Lung (tissue), 11 donors: ENCODE measurements at regions not wholly inside any gene's neighbourhood (a gene's known extent, or its start where the extent isn't known, plus 50 kb on each side); places are given as distances from the start of the nearest gene placed in this dataset.

ENCODE experiments used
- ATAC-seq: fragments of 200-7000 bp; cut with Tn5 transposase; one replicate; pipeline ENCODE4 v1.9.1; 2020; ENCODE audit warnings: moderate number of reproducible peaks; ENCODE audit not compliant: insufficient read depth, low FRiP score
- DNase-seq, 3 donors: peaks; one replicate each; pipeline ENCODE4 v3.0.0-alpha.2; 2013 to 2017
- H3K27ac ChIP-seq, 2 donors: one replicate each; pipeline ENCODE4 v1.5.1; 2013; ENCODE audit warnings: mild to moderate bottlenecking in 2 of 2, moderate library complexity in 2 of 2, control low read depth in 1 of 2, inconsistent platforms in 1 of 2, low read depth in 1 of 2, low read length in 1 of 2
- H3K27me3 ChIP-seq, 3 donors: one replicate each; pipeline ENCODE4 v1.5.1; 2013; ENCODE audit warnings: low read length in 2 of 3; ENCODE audit not compliant: control insufficient read depth in 3 of 3, insufficient read depth in 3 of 3
- H3K36me3 ChIP-seq, 4 donors: one replicate each; pipeline ENCODE4 v1.5.1; 2013; ENCODE audit warnings: low read length in 4 of 4, mild to moderate bottlenecking in 1 of 4, moderate library complexity in 1 of 4; ENCODE audit not compliant: control insufficient read depth in 4 of 4, insufficient read depth in 4 of 4
- H3K4me1 ChIP-seq, 5 donors: one replicate each; pipeline ENCODE4 v1.5.1; 2013; ENCODE audit warnings: low read length in 5 of 5, mild to moderate bottlenecking in 2 of 5, moderate library complexity in 1 of 5; ENCODE audit not compliant: control insufficient read depth in 5 of 5, insufficient read depth in 5 of 5
- H3K4me3 ChIP-seq: one replicate; pipeline ENCODE4 v1.5.1; 2013; ENCODE audit warnings: mild to moderate bottlenecking, control low read depth, moderate library complexity
- H3K9ac ChIP-seq, 2 donors: one replicate each; pipeline ENCODE4 v1.5.1; 2013; ENCODE audit warnings: low read length in 2 of 2, control low read depth in 1 of 2; ENCODE audit not compliant: insufficient read depth in 1 of 2
- H3K9me3 ChIP-seq, 4 donors: one replicate each; pipeline ENCODE4 v1.5.1; 2013; ENCODE audit warnings: low read length in 3 of 4, mild to moderate bottlenecking in 1 of 4, moderate library complexity in 1 of 4; ENCODE audit not compliant: control insufficient read depth in 4 of 4, insufficient read depth in 3 of 4
- CTCF ChIP-seq: IDR thresholded peaks from 2 replicates; pipeline ENCODE4 v1.5.1; 2012; ENCODE audit warnings: mild to moderate bottlenecking; ENCODE audit errors: control extremely low read depth, extremely low read depth
- WGBS, 2 donors: extraction: QIAGEN DNeasy Blood & Tissue Kit; methylation state at CpG; one replicate each; pipeline ENCODE4 v1.1.7; 2013; 5-methylcytosine and 5-hydroxymethylcytosine counted together
- donor health status: control.
- donor health status: control.
- donor health status: Bipolar disorder and iron deficiency.
- donor health status: healthy.
- donor health status: DM: yes; HTN: yes; CAD: no.

GRCh38 chr6:134741200-134741536, 208.7 kb downstream of the ALDH8A1 start:
- no peaks in the 10 kb centered on the region for H3K36me3 ChIP-seq
- peaks cover 0 to 5% (median 0%) of the 10 kb centered on the region in 5 donors for H3K4me1 ChIP-seq
- H3K4me3 ChIP-seq = no peak overlapping the region
- H3K9ac ChIP-seq = no peak overlapping the region
- H3K27me3 ChIP-seq = peaks cover 0 to 2% (median 0%) of the 10 kb centered on the region in 3 donors
- no peaks in the 10 kb centered on the region for H3K9me3 ChIP-seq
- 63 to 91% methylated on average over 7 of the region's 7 CpGs for WGBS, 2 donors
- ATAC-seq (no peak), DNase-seq (no peak)
- H3K27ac ChIP-seq = no peak overlapping the region
- no peak for TF ChIP-seq CTCF

- no peaks in the 10 kb centered on the region for H3K36me3 ChIP-seq
- no peak for DNase-seq
- WGBS, 2 donors = 53 to 73% methylated on average over 5 of the region's 5 CpGs
- H3K27ac ChIP-seq = peak overlapping the region in 1 of 2 donors; percentile 68
- H3K9ac ChIP-seq = no peak overlapping the region
- peak; percentile 6 for ATAC-seq
- no peak for TF ChIP-seq CTCF
- peaks cover 0 to 5% (median 0%) of the 10 kb centered on the region in 5 donors for H3K4me1 ChIP-seq
- H3K4me3 ChIP-seq = no peak overlapping the region
- H3K9me3 ChIP-seq = no peaks in the 10 kb centered on the region
- peaks cover 0 to 2% (median 0%) of the 10 kb centered on the region in 3 donors for H3K27me3 ChIP-seq
These were observed 209.3 kb downstream of the ALDH8A1 start for GRCh38 chr6:134740473-134741199.

- Histone ChIP-seq H3K9ac (no peak overlapping the region), H3K9me3 (no peaks in the 10 kb centered on the region), H3K4me3 (no peak overlapping the region), H3K4me1 (peaks cover 0 to 5% (median 0%) of the 10 kb centered on the region in 5 donors), H3K36me3 (no peaks in the 10 kb centered on the region), H3K27ac (no peak overlapping the region), H3K27me3 (peaks cover 0 to 2% (median 0%) of the 10 kb centered on the region in 3 donors)
- ATAC-seq (no peak), DNase-seq (no peak)
- whole genome bisulfite sequencing, 2 donors = 25 to 43% methylated on average over 5 of the region's 5 CpGs
- TF ChIP-seq CTCF = no peak
These were observed 209.9 kb downstream of the ALDH8A1 start for GRCh38 chr6:134740027-134740373.
